ENCODE measurements at regions not wholly inside any gene's neighbourhood (a gene's known extent, or its start where the extent isn't known, plus 50 kb on each side); places are given as distances from the start of the nearest gene placed in this dataset.

DNA sequence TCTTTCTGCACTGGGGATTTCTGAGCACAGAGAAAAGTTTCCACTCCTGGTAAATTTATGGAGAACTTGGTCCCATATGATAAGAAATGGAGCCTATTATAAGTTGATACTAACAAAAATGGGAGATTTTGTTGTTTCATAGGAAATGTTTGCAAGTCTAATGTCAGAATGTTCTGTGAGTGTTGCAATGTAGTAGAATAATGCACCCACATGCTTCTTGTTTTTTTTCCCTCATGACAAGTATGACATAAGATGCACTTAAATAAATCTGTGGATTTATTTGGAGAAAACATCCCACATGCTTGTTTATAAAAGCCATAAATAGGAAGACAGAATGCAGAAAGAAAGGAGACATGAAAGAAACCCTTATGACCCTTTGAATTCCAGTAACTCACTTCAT, 50.8 kb upstream of the KCNJ6 start:
- DNase-seq (ENCODE audit: low spot score), result no peak
- TF ChIP-seq, protein P1, sequence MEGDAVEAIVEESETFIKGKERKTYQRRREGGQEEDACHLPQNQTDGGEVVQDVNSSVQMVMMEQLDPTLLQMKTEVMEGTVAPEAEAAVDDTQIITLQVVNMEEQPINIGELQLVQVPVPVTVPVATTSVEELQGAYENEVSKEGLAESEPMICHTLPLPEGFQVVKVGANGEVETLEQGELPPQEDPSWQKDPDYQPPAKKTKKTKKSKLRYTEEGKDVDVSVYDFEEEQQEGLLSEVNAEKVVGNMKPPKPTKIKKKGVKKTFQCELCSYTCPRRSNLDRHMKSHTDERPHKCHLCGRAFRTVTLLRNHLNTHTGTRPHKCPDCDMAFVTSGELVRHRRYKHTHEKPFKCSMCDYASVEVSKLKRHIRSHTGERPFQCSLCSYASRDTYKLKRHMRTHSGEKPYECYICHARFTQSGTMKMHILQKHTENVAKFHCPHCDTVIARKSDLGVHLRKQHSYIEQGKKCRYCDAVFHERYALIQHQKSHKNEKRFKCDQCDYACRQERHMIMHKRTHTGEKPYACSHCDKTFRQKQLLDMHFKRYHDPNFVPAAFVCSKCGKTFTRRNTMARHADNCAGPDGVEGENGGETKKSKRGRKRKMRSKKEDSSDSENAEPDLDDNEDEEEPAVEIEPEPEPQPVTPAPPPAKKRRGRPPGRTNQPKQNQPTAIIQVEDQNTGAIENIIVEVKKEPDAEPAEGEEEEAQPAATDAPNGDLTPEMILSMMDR (IDR thresholded peaks at IDR 0.05; ENCODE audit: extremely low read depth, missing control alignments), result no peak

DNA sequence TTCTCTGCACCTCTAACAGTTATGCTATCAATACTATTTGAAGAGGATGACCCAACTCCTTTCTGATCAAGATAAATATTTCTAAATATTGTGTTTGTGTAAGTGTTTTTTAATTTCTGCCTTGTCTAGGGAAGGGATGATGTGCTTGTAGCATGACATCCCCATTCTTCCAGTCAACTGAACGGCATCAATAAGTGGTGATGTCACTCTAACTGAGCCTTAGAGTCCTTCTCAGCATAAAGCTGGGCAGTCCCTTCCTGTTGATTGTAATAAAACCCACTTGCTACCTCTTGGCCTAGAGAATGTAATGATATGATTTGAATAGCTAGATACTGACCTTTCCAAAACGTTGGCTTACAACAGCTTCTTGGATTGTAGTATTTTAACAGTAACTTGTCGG, 52.5 kb upstream of the KCNJ6 start:
- no peak for DNase-seq (ENCODE audit: low spot score)
- TF ChIP-seq, protein P1 (IDR thresholded peaks at IDR 0.05; ENCODE audit: extremely low read depth, missing control alignments), result no peak

DNA sequence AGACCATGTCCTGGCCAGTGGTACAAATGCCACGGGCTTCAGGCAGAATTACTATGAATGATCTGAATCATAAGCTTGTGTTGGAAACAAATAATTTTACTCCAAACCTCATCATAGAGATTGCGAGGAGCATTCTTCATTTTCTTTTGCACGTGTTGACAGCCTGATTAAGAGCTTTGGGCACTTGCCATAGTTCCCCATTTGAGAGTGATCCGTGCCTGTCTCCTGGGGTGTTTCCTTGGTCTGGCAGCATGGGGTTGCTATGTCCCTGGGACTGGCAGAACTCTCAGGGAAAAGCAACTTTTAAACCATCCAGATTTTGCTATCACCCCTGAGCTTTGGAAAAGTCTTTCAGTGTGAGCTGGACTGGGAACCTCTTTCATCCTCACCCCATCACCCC, 54.3 kb upstream of the KCNJ6 start:
- DNase-seq (ENCODE audit: low spot score), result no peak
- TF ChIP-seq, protein P1 (IDR thresholded peaks at IDR 0.05; ENCODE audit: extremely low read depth, missing control alignments), result no peak

DNA sequence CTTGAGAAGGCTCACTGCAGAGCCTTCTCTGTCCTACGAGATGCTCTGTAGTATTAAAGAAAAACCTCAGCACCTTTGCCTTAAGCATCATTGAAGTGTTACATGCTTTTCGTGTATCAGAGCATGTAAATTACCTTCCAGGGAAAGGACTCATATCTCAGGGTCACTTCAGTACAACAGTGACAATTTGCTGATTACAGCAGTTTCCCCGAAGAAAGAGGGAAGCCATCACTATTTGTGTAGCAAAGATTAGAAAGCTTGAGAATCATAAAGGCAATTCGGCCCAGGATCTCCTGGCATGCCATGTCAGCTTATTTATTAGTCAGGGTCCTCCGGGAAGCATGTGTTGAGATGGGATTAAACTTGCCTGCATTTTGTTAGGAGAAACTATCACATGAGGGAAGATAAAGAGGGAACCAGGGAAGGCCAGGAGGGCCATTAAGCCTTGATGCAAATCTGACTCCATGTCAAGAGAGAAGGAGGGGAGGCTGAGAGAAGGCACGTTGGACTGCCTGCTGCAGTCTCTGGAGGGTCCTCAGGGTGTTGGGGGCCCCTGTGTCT, 55.2 kb upstream of the KCNJ6 start:
- no peak for DNase-seq (ENCODE audit: low spot score)
- TF ChIP-seq, protein P1 (IDR thresholded peaks at IDR 0.05; ENCODE audit: extremely low read depth, missing control alignments), result no peak

DNA sequence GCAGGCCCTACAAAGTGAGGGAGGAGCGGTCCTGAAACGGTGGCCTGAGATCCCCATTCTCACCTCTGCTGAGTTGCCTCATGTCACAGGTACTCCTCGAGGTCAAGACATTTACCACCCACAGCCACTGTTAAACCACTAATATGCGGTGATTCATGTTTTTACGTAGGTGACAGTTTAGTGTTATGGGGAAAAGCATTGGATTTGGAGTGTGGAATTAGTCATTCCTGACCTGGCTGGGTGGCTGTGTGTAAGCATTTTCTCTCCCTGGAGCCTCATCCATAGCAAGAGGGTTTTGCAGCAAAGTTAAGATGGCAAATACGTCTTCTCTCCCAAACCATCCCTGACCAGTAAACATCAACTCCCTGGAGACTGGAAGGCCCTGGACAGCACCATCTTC, 57.8 kb upstream of the KCNJ6 start:
- TF ChIP-seq, protein P1 (IDR thresholded peaks at IDR 0.05; ENCODE audit: extremely low read depth, missing control alignments), result no peak
- no peak for DNase-seq (ENCODE audit: low spot score)

DNA sequence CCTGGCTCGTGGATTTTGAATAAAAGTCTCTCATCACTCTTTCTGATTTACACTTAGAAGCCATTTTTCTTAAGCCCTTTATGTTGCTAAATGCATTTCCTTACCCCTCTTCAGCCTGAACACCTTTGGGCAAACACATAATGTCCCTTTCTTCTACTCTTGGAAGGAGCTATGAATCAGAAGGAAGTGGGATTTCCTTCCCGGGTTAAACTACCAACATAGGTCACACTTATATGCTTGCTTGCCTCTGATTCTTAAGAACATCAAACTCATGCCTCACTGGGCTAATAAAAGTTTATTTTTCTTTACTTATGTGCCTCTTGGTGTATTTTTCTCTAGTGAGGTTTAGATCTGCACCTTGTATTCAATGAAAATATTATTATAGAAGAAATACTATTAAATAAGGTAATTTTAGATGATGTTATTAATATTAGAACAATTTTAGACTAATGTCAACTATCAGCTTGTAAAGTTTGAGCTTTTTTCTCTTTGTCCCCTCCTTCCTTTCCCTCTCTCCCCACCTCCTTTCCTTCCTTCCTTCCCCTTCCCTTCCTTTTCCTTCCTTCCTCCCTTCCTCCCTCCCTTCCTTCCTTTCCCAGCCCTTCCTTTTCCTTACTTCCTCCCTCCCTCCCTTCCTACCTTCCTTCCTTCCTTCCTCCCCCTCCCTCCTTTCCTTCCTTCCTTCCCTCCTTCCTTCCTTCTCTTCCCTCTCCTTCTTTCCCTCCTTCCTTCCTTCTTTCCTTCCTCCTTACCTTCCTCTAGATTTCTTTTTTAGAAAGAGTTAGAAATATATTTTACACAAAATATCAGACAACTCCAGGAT, 66.5 kb upstream of the KCNJ6 start:
- no peak for DNase-seq (ENCODE audit: low spot score)
- TF ChIP-seq, protein P1 (IDR thresholded peaks at IDR 0.05; ENCODE audit: extremely low read depth, missing control alignments), result no peak

DNA sequence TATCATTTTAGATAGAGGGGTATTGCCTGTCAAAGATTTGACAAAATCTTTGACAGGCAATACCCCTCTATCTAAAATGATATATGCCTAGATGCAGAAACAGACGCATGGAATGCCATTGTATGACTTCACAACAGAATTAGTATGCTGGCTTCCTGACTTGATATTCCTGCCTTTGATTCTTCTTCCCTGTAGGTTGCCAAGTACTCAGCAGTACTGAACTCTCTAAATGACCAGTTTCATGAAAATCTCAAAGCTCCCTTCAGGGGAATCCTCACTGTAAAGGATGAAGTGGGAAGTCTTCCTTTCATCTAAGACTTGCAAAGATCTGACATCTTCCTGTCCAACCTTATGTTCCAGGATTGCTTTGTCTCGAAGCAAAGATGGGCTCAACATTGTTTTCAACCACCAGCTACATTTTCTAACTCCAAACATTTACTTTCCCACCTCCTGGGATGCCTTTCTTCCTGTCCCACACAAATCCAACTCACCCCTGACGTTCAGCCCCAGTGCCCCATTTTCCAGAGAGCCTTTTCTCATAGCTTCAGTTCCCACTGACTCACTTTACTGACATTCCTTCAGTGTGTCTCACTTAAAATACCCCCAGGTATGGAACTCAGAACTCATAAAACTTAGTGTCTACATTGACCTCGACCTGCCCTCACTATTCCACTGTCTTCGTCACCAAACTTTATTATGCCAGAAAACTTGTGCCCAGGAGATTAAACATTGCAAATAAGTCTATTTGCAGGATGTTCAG, 67.3 kb upstream of the KCNJ6 start:
- DNase-seq (ENCODE audit: low spot score), result no peak
- TF ChIP-seq, protein P1 (IDR thresholded peaks at IDR 0.05; ENCODE audit: extremely low read depth, missing control alignments), result no peak

Data from GM20000 (cell line).